ENCODE measurements at regions not wholly inside any gene's neighbourhood (a gene's known extent, or its start where the extent isn't known, plus 50 kb on each side); places are given as distances from the start of the nearest gene placed in this dataset.

DNA sequence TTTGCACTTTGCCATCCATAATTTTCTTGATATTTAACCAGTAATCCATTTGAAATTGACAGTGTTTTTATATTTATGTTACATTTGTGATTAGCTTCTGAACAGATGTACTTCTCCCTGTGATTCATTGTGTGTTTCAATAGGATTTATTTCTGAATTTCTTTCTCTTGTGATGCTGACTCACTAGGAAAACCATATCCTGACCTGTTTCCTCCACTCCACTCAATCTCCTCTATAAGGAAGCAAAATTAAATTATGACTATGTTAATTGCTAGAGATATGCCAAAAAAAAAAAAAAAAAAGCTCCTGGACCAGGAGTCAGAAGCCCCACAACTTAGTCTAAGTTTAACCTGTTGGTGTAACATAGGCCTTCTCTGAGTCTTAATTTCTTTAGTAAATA lies 614.6 kb upstream of the SPRY2 start:
- dilution Hi-C loops (cut with HindIII; ENCODE audit: low sequenced_read_pairs, unreplicated experiment) (no loop called here), intact Hi-C loops (cut with micrococcal nuclease) (no loop called here), in situ Hi-C loops (cut with MboI; ENCODE audit: low sequenced_read_pairs) (no loop called here)
- H3K18ac ChIP-seq (ENCODE audit: low read depth, low read length): no peak overlapping the region
- H2BK120ac ChIP-seq (ENCODE audit: low read depth, low read length): no peak overlapping the region
- ChIA-PET POLR2A (ENCODE audit: unreplicated experiment) (no interaction called here), CTCF (interaction anchor here (0.7 kb wide), 1 partner anchor 1365 kb away, joined by 3 read pairs; no protein-coding TSS in a partner anchor)
- H4K91ac ChIP-seq (ENCODE audit: insufficient read depth, low read depth, low read length): no peak overlapping the region
- H3K4ac ChIP-seq (ENCODE audit: low read depth, low read length): no peak overlapping the region
- no peaks in the 10 kb centered on the region for H4K20me1 ChIP-seq (ENCODE audit: insufficient read depth, low read length)
- H3K4me1 ChIP-seq (ENCODE audit: control insufficient read depth, insufficient read depth, low read length): no peaks in the 10 kb centered on the region
- H4K8ac ChIP-seq (ENCODE audit: low read depth in 2 of 2, low read length in 2 of 2): no peak overlapping the region
- no peaks in the 10 kb centered on the region for H3K9me3 ChIP-seq (ENCODE audit: control insufficient read depth, insufficient read depth, low read length)
- no peak overlapping the region for H3K23ac ChIP-seq (ENCODE audit: low read depth, low read length)
- no peak for TF ChIP-seq BHLHE40 (IDR thresholded peaks at IDR 0.05; ENCODE audit: low read depth, low read length)
- TF ChIP-seq MAZ (IDR thresholded peaks at IDR 0.05; ENCODE audit: borderline replicate concordance, low read depth, low read length): no peak
- no peak for TF ChIP-seq RFX5 (IDR thresholded peaks at IDR 0.05; ENCODE audit: low read depth, low read length)
- no peak for TF ChIP-seq RCOR1 (IDR thresholded peaks at IDR 0.05; ENCODE audit: insufficient replicate concordance, low read length)
- TF ChIP-seq, protein P1, sequence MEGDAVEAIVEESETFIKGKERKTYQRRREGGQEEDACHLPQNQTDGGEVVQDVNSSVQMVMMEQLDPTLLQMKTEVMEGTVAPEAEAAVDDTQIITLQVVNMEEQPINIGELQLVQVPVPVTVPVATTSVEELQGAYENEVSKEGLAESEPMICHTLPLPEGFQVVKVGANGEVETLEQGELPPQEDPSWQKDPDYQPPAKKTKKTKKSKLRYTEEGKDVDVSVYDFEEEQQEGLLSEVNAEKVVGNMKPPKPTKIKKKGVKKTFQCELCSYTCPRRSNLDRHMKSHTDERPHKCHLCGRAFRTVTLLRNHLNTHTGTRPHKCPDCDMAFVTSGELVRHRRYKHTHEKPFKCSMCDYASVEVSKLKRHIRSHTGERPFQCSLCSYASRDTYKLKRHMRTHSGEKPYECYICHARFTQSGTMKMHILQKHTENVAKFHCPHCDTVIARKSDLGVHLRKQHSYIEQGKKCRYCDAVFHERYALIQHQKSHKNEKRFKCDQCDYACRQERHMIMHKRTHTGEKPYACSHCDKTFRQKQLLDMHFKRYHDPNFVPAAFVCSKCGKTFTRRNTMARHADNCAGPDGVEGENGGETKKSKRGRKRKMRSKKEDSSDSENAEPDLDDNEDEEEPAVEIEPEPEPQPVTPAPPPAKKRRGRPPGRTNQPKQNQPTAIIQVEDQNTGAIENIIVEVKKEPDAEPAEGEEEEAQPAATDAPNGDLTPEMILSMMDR (conservative IDR thresholded peaks at IDR 0.05; ENCODE audit: low read depth, low read length): no peak
- no peak for TF ChIP-seq NFE2L2 (IDR thresholded peaks at IDR 0.05; ENCODE audit: low read depth, low read length)
- TF ChIP-seq CEBPB (IDR thresholded peaks at IDR 0.05; ENCODE audit: low read depth, low read length): no peak
- TF ChIP-seq FOS (IDR thresholded peaks at IDR 0.05; ENCODE audit: low read depth, low read length): no peak
- TF ChIP-seq CHD1 (IDR thresholded peaks at IDR 0.05; ENCODE audit: low read depth, low read length): no peak
- no peak for TF ChIP-seq RAD21 (IDR thresholded peaks at IDR 0.05; ENCODE audit: low read length)
- no peak for TF ChIP-seq POLR2A (IDR thresholded peaks at IDR 0.05; ENCODE audit: low read depth, low read length)
- H3K27me3 ChIP-seq (ENCODE audit: control insufficient read depth, insufficient read depth, low read length): no peaks in the 10 kb centered on the region
- no peak overlapping the region for H2AK5ac ChIP-seq (ENCODE audit: low read depth, low read length)
- no peak overlapping the region for H2BK15ac ChIP-seq (ENCODE audit: low read depth, low read length)
- H2AK9ac ChIP-seq (replicated peaks; ENCODE audit: low read depth, low read length, poor library complexity): no peak overlapping the region
- no peaks in the 10 kb centered on the region for H3K36me3 ChIP-seq (ENCODE audit: control insufficient read depth, insufficient read depth, low read length)
- ATAC-seq (ENCODE audit: low read depth): no peak
- H3K14ac ChIP-seq (replicated peaks; ENCODE audit: low read depth, low read length): no peak overlapping the region
- no peak overlapping the region for H3K9ac ChIP-seq (ENCODE audit: low read depth, low read length)
- no peaks in the 10 kb centered on the region for H3K9me1 ChIP-seq (ENCODE audit: insufficient read depth, low read length)
- H2BK20ac ChIP-seq (ENCODE audit: low read depth, low read length): no peak overlapping the region
- H3K27ac ChIP-seq (ENCODE audit: insufficient read depth, low read length): no peak overlapping the region
- no peak overlapping the region for H2BK5ac ChIP-seq (ENCODE audit: low read depth, low read length, poor library complexity, severe bottlenecking)
- no peak for DNase-seq
- no peak overlapping the region for H2AFZ ChIP-seq (replicated peaks; ENCODE audit: low read length, poor library complexity)
- BruUV-seq (replicated peaks): no TSS peak
- no peak overlapping the region for H3K56ac ChIP-seq (ENCODE audit: extremely low read depth, insufficient read depth, low read length)
- H3K4me3 ChIP-seq (ENCODE audit: insufficient read depth, low read depth, low read length): no peak overlapping the region
- H3K4me2 ChIP-seq (ENCODE audit: low read depth, low read length): no peak overlapping the region
- no peaks in the 10 kb centered on the region for H3K79me1 ChIP-seq (ENCODE audit: low read depth in 1 of 2, low read length in 2 of 2)
- no peak overlapping the region for H4K5ac ChIP-seq (ENCODE audit: low read depth, low read length)

Data from IMR-90 (cell line).